PC-9 (cell line): ENCODE measurements at regions not wholly inside any gene's neighbourhood (a gene's known extent, or its start where the extent isn't known, plus 50 kb on each side); places are given as distances from the start of the nearest gene placed in this dataset.

Source experiments
- BruUV-seq: library from RNA; stranded (reverse); fragments of 400-500 nt; replicated peaks from 2 replicates; lab custom pipeline; 2021; lab: Mats Ljungman, UMichigan
- CTCF ChIA-PET: fragments of 300-600 bp; sonication (Branson Sonifier 250); formaldehyde crosslinking; loops from one replicate; lab custom pipeline; 2022; ENCODE audit warnings: antibody characterized with exemption; lab: Charles Lee
- POLR2A ChIA-PET: fragments of 300-600 bp; sonication (Branson Sonifier 250); formaldehyde crosslinking; loops from one replicate; lab custom pipeline; 2022; ENCODE audit warnings: antibody characterized with exemption; ENCODE audit not compliant: unreplicated experiment; lab: Charles Lee
- DNase-seq, 2 experiments: peaks; one replicate each; pipeline versions ENCODE4 v3.0.0 to v3.0.0-alpha.2; 2015 to 2022; ENCODE audit warnings: mixed read lengths in 1 of 2
- H2AFZ ChIP-seq: fragments of 200-600 bp; sonication (generic); 2 replicates; pipeline ENCODE4 v1.8.1; 2017; ENCODE audit warnings: antibody characterized with exemption
- H3F3A ChIP-seq: fragments of 200-600 bp; sonication (generic); 2 replicates; pipeline ENCODE4 v1.8.1; 2017; ENCODE audit warnings: antibody characterized with exemption, mild to moderate bottlenecking, low read depth; ENCODE audit not compliant: insufficient read depth
- H3K27ac ChIP-seq: fragments of 200-600 bp; sonication (generic); 2 replicates; pipeline ENCODE4 v1.6.1; 2016; ENCODE audit warnings: mixed run types
- H3K27me3 ChIP-seq: fragments of 200-600 bp; sonication (generic); 2 replicates; pipeline ENCODE4 v1.6.1; 2016; ENCODE audit warnings: low read depth, mixed run types; ENCODE audit not compliant: insufficient read depth
- H3K36me3 ChIP-seq: fragments of 200-600 bp; sonication (generic); 2 replicates; pipeline ENCODE4 v1.6.1; 2016; ENCODE audit warnings: low read depth, mixed run types
- H3K4me1 ChIP-seq: fragments of 200-600 bp; sonication (generic); replicated peaks from 2 replicates; pipeline ENCODE4 v1.6.1; 2016; ENCODE audit warnings: mixed run types; ENCODE audit not compliant: insufficient read depth
- H3K4me2 ChIP-seq: fragments of 200-600 bp; sonication (generic); 2 replicates; pipeline ENCODE4 v1.6.1; 2017; ENCODE audit warnings: mixed run types
- H3K4me3 ChIP-seq: fragments of 200-600 bp; sonication (generic); 2 replicates; pipeline ENCODE4 v1.6.1; 2016; ENCODE audit warnings: mixed run types
- H3K79me2 ChIP-seq: fragments of 200-600 bp; sonication (generic); 2 replicates; pipeline ENCODE4 v1.6.1; 2017; ENCODE audit warnings: low read depth, mixed run types
- H3K9me2 ChIP-seq: fragments of 200-600 bp; sonication (generic); 2 replicates; pipeline ENCODE4 v1.8.1; 2017; ENCODE audit warnings: mild to moderate bottlenecking; ENCODE audit not compliant: insufficient read depth
- H3K9me3 ChIP-seq: fragments of 200-600 bp; sonication (generic); 2 replicates; pipeline ENCODE4 v1.8.1; 2016; ENCODE audit warnings: low read depth; ENCODE audit not compliant: insufficient read depth
- H4K20me1 ChIP-seq: fragments of 200-600 bp; sonication (generic); 2 replicates; pipeline ENCODE4 v1.8.1; 2017; ENCODE audit not compliant: insufficient read depth
- EZH2 ChIP-seq: fragments of 200-600 bp; sonication (generic); IDR thresholded peaks from 2 replicates; pipeline ENCODE4 v1.8.0; 2017; ENCODE audit warnings: antibody characterized with exemption, low read depth
- intact Hi-C: fragments of 100-400 bp; cut with micrococcal nuclease; formaldehyde crosslinking; loops from one replicate; pipeline ENCODE4 v1.10.0; 2022; ENCODE audit not compliant: unreplicated experiment
- TF ChIP-seq, protein P1 (sequence below): fragments of 200-600 bp; sonication (generic); conservative IDR thresholded peaks from 2 replicates; pipeline ENCODE4 v1.6.1; 2017; ENCODE audit warnings: mixed run types, antibody characterized with exemption, mild to moderate bottlenecking, moderate library complexity

DNA sequence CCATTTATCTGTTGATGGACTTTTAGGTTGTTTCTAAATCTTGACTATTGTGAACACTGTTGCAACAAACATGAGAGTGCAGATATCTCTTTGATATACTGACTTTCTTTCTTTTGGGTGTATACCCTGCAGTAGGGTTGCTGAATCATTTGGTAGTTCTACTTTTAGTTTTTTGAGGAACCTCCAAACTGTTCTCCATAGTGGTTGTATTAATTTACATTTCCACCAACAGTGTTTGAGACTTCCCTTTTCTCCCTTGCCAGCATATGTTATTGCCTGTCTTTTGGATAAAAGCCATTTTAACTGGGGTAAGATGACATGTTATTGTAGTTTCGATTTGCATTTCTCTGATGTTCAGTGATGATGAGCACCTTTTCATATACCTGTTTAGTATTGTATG lies 330.0 kb downstream of the DDX10 start:
- Histone ChIP-seq H3K4me3 (no peak overlapping the region), H3K79me2 (no peaks in the 10 kb centered on the region), H3K36me3 (no peaks in the 10 kb centered on the region), H3K4me1 (no peaks in the 10 kb centered on the region), H2AFZ (no peak overlapping the region), H3K27ac (no peak overlapping the region), H3K27me3 (no peaks in the 10 kb centered on the region), H3K9me2 (no peaks in the 10 kb centered on the region), H3K9me3 (no peaks in the 10 kb centered on the region), H4K20me1 (no peaks in the 10 kb centered on the region), H3F3A (no peaks in the 10 kb centered on the region), H3K4me2 (no peak overlapping the region)
- no TSS peak for BruUV-seq
- ChIA-PET CTCF (no interaction called here), POLR2A (no interaction called here)
- DNase-seq = no peak
- no peak for TF ChIP-seq EZH2
- TF ChIP-seq, protein P1, sequence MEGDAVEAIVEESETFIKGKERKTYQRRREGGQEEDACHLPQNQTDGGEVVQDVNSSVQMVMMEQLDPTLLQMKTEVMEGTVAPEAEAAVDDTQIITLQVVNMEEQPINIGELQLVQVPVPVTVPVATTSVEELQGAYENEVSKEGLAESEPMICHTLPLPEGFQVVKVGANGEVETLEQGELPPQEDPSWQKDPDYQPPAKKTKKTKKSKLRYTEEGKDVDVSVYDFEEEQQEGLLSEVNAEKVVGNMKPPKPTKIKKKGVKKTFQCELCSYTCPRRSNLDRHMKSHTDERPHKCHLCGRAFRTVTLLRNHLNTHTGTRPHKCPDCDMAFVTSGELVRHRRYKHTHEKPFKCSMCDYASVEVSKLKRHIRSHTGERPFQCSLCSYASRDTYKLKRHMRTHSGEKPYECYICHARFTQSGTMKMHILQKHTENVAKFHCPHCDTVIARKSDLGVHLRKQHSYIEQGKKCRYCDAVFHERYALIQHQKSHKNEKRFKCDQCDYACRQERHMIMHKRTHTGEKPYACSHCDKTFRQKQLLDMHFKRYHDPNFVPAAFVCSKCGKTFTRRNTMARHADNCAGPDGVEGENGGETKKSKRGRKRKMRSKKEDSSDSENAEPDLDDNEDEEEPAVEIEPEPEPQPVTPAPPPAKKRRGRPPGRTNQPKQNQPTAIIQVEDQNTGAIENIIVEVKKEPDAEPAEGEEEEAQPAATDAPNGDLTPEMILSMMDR = no peak
- intact Hi-C loops = no loop called here

DNA sequence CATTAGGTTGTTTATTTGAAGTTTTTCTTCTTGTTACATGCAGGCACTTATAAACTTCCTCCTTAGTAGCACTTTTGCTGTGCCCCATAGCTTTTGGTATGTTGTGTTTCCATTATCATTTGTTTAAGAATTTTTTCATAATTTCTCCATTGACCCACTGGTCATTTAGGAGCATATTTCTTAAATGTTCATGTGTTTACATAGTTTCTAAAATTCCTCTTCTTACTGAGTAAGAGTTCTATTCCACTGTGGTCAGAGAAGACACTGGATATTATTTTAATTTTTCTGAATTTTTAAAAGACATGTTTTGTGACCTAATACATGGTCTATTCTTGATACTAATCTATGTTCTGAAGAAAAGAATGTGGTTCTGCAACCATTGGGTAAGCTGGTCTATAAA lies 333.0 kb downstream of the DDX10 start:
- Histone ChIP-seq H3K4me1 (no peaks in the 10 kb centered on the region), H3K36me3 (no peaks in the 10 kb centered on the region), H3K27me3 (no peaks in the 10 kb centered on the region), H3K27ac (no peak overlapping the region), H3F3A (no peaks in the 10 kb centered on the region), H3K9me3 (no peaks in the 10 kb centered on the region), H2AFZ (no peak overlapping the region), H3K79me2 (no peaks in the 10 kb centered on the region), H3K4me3 (no peak overlapping the region), H3K9me2 (no peaks in the 10 kb centered on the region), H4K20me1 (no peaks in the 10 kb centered on the region), H3K4me2 (no peak overlapping the region)
- no peak for DNase-seq
- intact Hi-C loops = no loop called here
- CTCF ChIA-PET = no interaction called here
- no TSS peak for BruUV-seq
- TF ChIP-seq EZH2 = no peak
- TF ChIP-seq, protein P1 = no peak
- POLR2A ChIA-PET = no interaction called here

DNA sequence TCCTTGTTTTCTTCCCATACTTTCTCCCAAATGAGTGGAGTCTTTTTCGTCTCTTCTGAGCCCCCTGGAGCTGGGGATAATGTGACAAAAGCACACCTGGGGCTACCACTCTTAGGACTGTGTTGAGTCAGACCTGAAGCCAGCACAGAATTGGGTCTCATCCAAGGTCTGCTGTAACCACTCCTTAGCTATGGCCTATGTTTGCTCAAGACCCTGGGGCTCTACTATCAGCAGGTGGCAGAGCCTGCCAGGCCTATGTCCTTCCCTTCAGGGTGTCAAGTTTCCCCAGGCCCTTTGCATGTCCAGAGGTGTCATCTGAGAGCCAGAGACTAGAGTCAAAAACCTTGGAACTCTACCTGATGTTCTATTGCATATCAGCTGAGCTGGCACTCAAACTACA lies 335.7 kb downstream of the DDX10 start:
- Histone ChIP-seq H3K36me3 (no peaks in the 10 kb centered on the region), H3K9me2 (no peaks in the 10 kb centered on the region), H4K20me1 (no peaks in the 10 kb centered on the region), H2AFZ (no peak overlapping the region), H3K27me3 (no peaks in the 10 kb centered on the region), H3K4me2 (peak overlapping the region; percentile 10; the same call in 1 of the 2 replicates), H3F3A (no peaks in the 10 kb centered on the region), H3K9me3 (no peaks in the 10 kb centered on the region), H3K79me2 (no peaks in the 10 kb centered on the region), H3K4me1 (no peaks in the 10 kb centered on the region), H3K4me3 (no peak overlapping the region), H3K27ac (no peak overlapping the region)
- intact Hi-C loops = no loop called here
- POLR2A ChIA-PET = no interaction called here
- BruUV-seq = no TSS peak
- DNase-seq = peak; percentile 12 to 54
- CTCF ChIA-PET = no interaction called here
- TF ChIP-seq, protein P1 = no peak
- no peak for TF ChIP-seq EZH2
